GM12878 (cell line): ENCODE measurements at regions not wholly inside any gene's neighbourhood (a gene's known extent, or its start where the extent isn't known, plus 50 kb on each side); places are given as distances from the start of the nearest gene placed in this dataset.

ENCODE experiments used
- ATAC-seq: fragments of 200-7000 bp; cut with Tn5 transposase; 3 replicates; pipeline ENCODE4 v1.9.1; 2020; ENCODE audit warnings: mild to moderate bottlenecking, moderate library complexity
- BruUV-seq: library from RNA; stranded (reverse); fragments of 400-500 nt; replicated peaks from 2 replicates; lab custom pipeline; 2021; lab: Mats Ljungman, UMichigan
- CTCF ChIA-PET: fragments of 300-600 bp; sonication (Branson Sonifier 250); formaldehyde crosslinking; extraction: SDS; loops from one replicate; lab custom pipeline; 2021; ENCODE audit warnings: inconsistent platforms; lab: Yijun Ruan, JAX
- POLR2A ChIA-PET: fragments of 350-600 bp; formaldehyde crosslinking; extraction: SDS; loops from one replicate; lab custom pipeline; 2021; ENCODE audit warnings: inconsistent platforms; lab: Charles Lee
- RAD21 ChIA-PET: fragments of 300-600 bp; sonication (Branson Sonifier 250); formaldehyde crosslinking; loops from one replicate; lab custom pipeline; 2023; ENCODE audit warnings: antibody characterized with exemption; ENCODE audit not compliant: unreplicated experiment; lab: Charles Lee
- SMC1A ChIA-PET: fragments of 300-600 bp; sonication (Branson Sonifier 250); formaldehyde crosslinking; loops from one replicate; lab custom pipeline; 2023; ENCODE audit not compliant: unreplicated experiment, uncharacterized antibody; lab: Charles Lee
- DNase-seq: peaks from one replicate; pipeline ENCODE4 v3.0.0-alpha.2; 2011; ENCODE audit warnings: low read depth, low spot score
- FAIRE-seq: peaks from 3 replicates; lab custom pipeline; 2011; peaks lifted over from hg19 to GRCh38; lab: Jason Lieb, UNC
- H2AFZ ChIP-seq: 2 replicates; pipeline ENCODE4 v1.6.0; 2011; ENCODE audit warnings: low read depth, low read length, control low read depth; ENCODE audit not compliant: control insufficient read depth
- H3K27ac ChIP-seq: 2 replicates; pipeline ENCODE4 v1.5.1; 2011; ENCODE audit warnings: control low read depth; ENCODE audit not compliant: control insufficient read depth, insufficient read depth
- H3K27me3 ChIP-seq, 2 experiments: replicated peaks in 1 of 2; 2 replicates each; pipeline versions ENCODE4 v1.6.0 to v1.6.1; 2011; ENCODE audit warnings: low read length in 1 of 2; ENCODE audit not compliant: control insufficient read depth in 2 of 2, insufficient read depth in 2 of 2
- H3K36me3 ChIP-seq, 2 experiments: 2 replicates each; pipeline ENCODE4 v1.5.1; 2011; ENCODE audit warnings: low read length in 1 of 2; ENCODE audit not compliant: control insufficient read depth in 2 of 2, insufficient read depth in 2 of 2
- H3K4me1 ChIP-seq: 2 replicates; pipeline ENCODE4 v1.6.1; 2011; ENCODE audit warnings: mild to moderate bottlenecking, low read length, moderate library complexity, mixed read lengths; ENCODE audit not compliant: control insufficient read depth, insufficient read depth
- H3K4me2 ChIP-seq: 2 replicates; pipeline ENCODE4 v1.6.0; 2011; ENCODE audit warnings: control low read depth; ENCODE audit not compliant: control insufficient read depth, insufficient read depth
- H3K4me3 ChIP-seq: fragments of 200-600 bp; sonication (generic); 2 replicates; pipeline ENCODE4 v1.5.1; 2016
- H3K79me2 ChIP-seq: 2 replicates; pipeline ENCODE4 v1.6.0; 2011; ENCODE audit warnings: low read length; ENCODE audit not compliant: control insufficient read depth, insufficient read depth
- H3K9ac ChIP-seq: 2 replicates; pipeline ENCODE4 v1.8.0; 2011; ENCODE audit warnings: low read length, control low read depth, mixed read lengths; ENCODE audit not compliant: control insufficient read depth, insufficient read depth
- H3K9me3 ChIP-seq: replicated peaks from 3 replicates; pipeline ENCODE4 v1.5.1; 2011; ENCODE audit warnings: mild to moderate bottlenecking, low read length; ENCODE audit not compliant: control insufficient read depth, insufficient read depth
- H4K20me1 ChIP-seq: 2 replicates; pipeline ENCODE4 v1.6.0; 2011; ENCODE audit not compliant: control insufficient read depth, insufficient read depth
- HCFC1 ChIP-seq: fragments of 150-350 bp; IDR thresholded peaks from 2 replicates; pipeline ENCODE4 v1.6.1; 2014; ENCODE audit warnings: low read length
- ZNF592 ChIP-seq: fragments of 450-650 bp; IDR thresholded peaks from 2 replicates; pipeline ENCODE4 v1.6.1; 2017; ENCODE audit warnings: mild to moderate bottlenecking, moderate library complexity
- WGBS: methylation state at CpG from one replicate; pipeline ENCODE4 v1.1.6; 2016; ENCODE audit warnings: low lambda C conversion rate; ENCODE audit not compliant: insufficient replicate concordance, insufficient coverage; ENCODE audit errors: missing lambda C conversion rate; 5-methylcytosine and 5-hydroxymethylcytosine counted together
- in situ Hi-C: fragments of 300-500 bp; cut with MboI; formaldehyde crosslinking; loops from 9 replicates; pipeline ENCODE4 v1.14.3; 2018; ENCODE audit warnings: mixed read lengths
- intact Hi-C: fragments of 100-400 bp; cut with micrococcal nuclease; formaldehyde crosslinking; loops from one replicate; pipeline ENCODE4 v1.14.2; 2022; ENCODE audit not compliant: unreplicated experiment

GRCh38 chr9:105158020-105158419 is 86.4 kb upstream of the SLC44A1 start:
- in situ Hi-C loops = loop anchor here (5.0 kb wide), 3 partner anchors 259 to 381 kb away; no protein-coding TSS in a partner anchor
- 78% methylated on average over 11 of the region's 12 CpGs for WGBS

More at GRCh38 chr9:105158020-105158419, 86.4 kb upstream of the SLC44A1 start:
- Histone ChIP-seq H3K27me3 (no peaks in the 10 kb centered on the region), H3K4me2 (no peak overlapping the region), H3K9me3 (no peaks in the 10 kb centered on the region), H3K9ac (no peak overlapping the region), H3K36me3 (no peaks in the 10 kb centered on the region), H3K4me3 (no peak overlapping the region), H2AFZ (no peak overlapping the region), H3K79me2 (no peaks in the 10 kb centered on the region), H3K27ac (no peak overlapping the region), H3K4me1 (no peaks in the 10 kb centered on the region), H4K20me1 (no peaks in the 10 kb centered on the region)
- SMC1A ChIA-PET = interaction anchor here (0.9 to 2.7 kb wide), 3 partner anchors 257 to 295 kb away, joined by 3 to 15 read pairs (median 5); no protein-coding TSS in a partner anchor
- intact Hi-C loops = loop anchor here (5.0 kb wide), 1 partner anchor 231 kb away; the partner anchor contains the start of gene ABCA1
- TF ChIP-seq HCFC1 (no peak), ZNF592 (no peak)
- ATAC-seq (no peak), DNase-seq (no peak), FAIRE-seq (no peak)
- no TSS peak for BruUV-seq
- POLR2A ChIA-PET = no interaction called here
- RAD21 ChIA-PET = interaction anchor here (1.3 to 2.7 kb wide), 2 partner anchors 296 to 377 kb away, joined by 3 to 17 read pairs; no protein-coding TSS in a partner anchor
- CTCF ChIA-PET = interaction anchor here (1.4 to 4.4 kb wide), 6 partner anchors 10 to 377 kb away, joined by 4 to 52 read pairs (median 9); no protein-coding TSS in a partner anchor
